GM12878 (cell line): ENCODE measurements at regions not wholly inside any gene's neighbourhood (a gene's known extent, or its start where the extent isn't known, plus 50 kb on each side); places are given as distances from the start of the nearest gene placed in this dataset.

Experiments
- ATAC-seq: fragments of 200-7000 bp; cut with Tn5 transposase; 3 replicates; pipeline ENCODE4 v1.9.1; 2020; ENCODE audit warnings: mild to moderate bottlenecking, moderate library complexity
- BruUV-seq: library from RNA; stranded (reverse); fragments of 400-500 nt; replicated peaks from 2 replicates; lab custom pipeline; 2021; lab: Mats Ljungman, UMichigan
- CTCF ChIA-PET: fragments of 300-600 bp; sonication (Branson Sonifier 250); formaldehyde crosslinking; extraction: SDS; loops from one replicate; lab custom pipeline; 2021; ENCODE audit warnings: inconsistent platforms; lab: Yijun Ruan, JAX
- POLR2A ChIA-PET: fragments of 350-600 bp; formaldehyde crosslinking; extraction: SDS; loops from one replicate; lab custom pipeline; 2021; ENCODE audit warnings: inconsistent platforms; lab: Charles Lee
- RAD21 ChIA-PET: fragments of 300-600 bp; sonication (Branson Sonifier 250); formaldehyde crosslinking; loops from one replicate; lab custom pipeline; 2023; ENCODE audit warnings: antibody characterized with exemption; ENCODE audit not compliant: unreplicated experiment; lab: Charles Lee
- SMC1A ChIA-PET: fragments of 300-600 bp; sonication (Branson Sonifier 250); formaldehyde crosslinking; loops from one replicate; lab custom pipeline; 2023; ENCODE audit not compliant: unreplicated experiment, uncharacterized antibody; lab: Charles Lee
- DNase-seq: peaks from one replicate; pipeline ENCODE4 v3.0.0-alpha.2; 2011; ENCODE audit warnings: low read depth, low spot score
- FAIRE-seq: peaks from 3 replicates; lab custom pipeline; 2011; peaks lifted over from hg19 to GRCh38; lab: Jason Lieb, UNC
- H2AFZ ChIP-seq: 2 replicates; pipeline ENCODE4 v1.6.0; 2011; ENCODE audit warnings: low read depth, low read length, control low read depth; ENCODE audit not compliant: control insufficient read depth
- H3K27ac ChIP-seq: 2 replicates; pipeline ENCODE4 v1.5.1; 2011; ENCODE audit warnings: control low read depth; ENCODE audit not compliant: control insufficient read depth, insufficient read depth
- H3K27me3 ChIP-seq, 2 experiments: replicated peaks in 1 of 2; 2 replicates each; pipeline versions ENCODE4 v1.6.0 to v1.6.1; 2011; ENCODE audit warnings: low read length in 1 of 2; ENCODE audit not compliant: control insufficient read depth in 2 of 2, insufficient read depth in 2 of 2
- H3K36me3 ChIP-seq, 2 experiments: 2 replicates each; pipeline ENCODE4 v1.5.1; 2011; ENCODE audit warnings: low read length in 1 of 2; ENCODE audit not compliant: control insufficient read depth in 2 of 2, insufficient read depth in 2 of 2
- H3K4me1 ChIP-seq: 2 replicates; pipeline ENCODE4 v1.6.1; 2011; ENCODE audit warnings: mild to moderate bottlenecking, low read length, moderate library complexity, mixed read lengths; ENCODE audit not compliant: control insufficient read depth, insufficient read depth
- H3K4me2 ChIP-seq: 2 replicates; pipeline ENCODE4 v1.6.0; 2011; ENCODE audit warnings: control low read depth; ENCODE audit not compliant: control insufficient read depth, insufficient read depth
- H3K4me3 ChIP-seq: fragments of 200-600 bp; sonication (generic); 2 replicates; pipeline ENCODE4 v1.5.1; 2016
- H3K79me2 ChIP-seq: 2 replicates; pipeline ENCODE4 v1.6.0; 2011; ENCODE audit warnings: low read length; ENCODE audit not compliant: control insufficient read depth, insufficient read depth
- H3K9ac ChIP-seq: 2 replicates; pipeline ENCODE4 v1.8.0; 2011; ENCODE audit warnings: low read length, control low read depth, mixed read lengths; ENCODE audit not compliant: control insufficient read depth, insufficient read depth
- H3K9me3 ChIP-seq: replicated peaks from 3 replicates; pipeline ENCODE4 v1.5.1; 2011; ENCODE audit warnings: mild to moderate bottlenecking, low read length; ENCODE audit not compliant: control insufficient read depth, insufficient read depth
- H4K20me1 ChIP-seq: 2 replicates; pipeline ENCODE4 v1.6.0; 2011; ENCODE audit not compliant: control insufficient read depth, insufficient read depth
- ATF7 ChIP-seq: fragments of 450-650 bp; IDR thresholded peaks from 2 replicates; pipeline ENCODE4 v1.6.1; 2016; ENCODE audit warnings: low read depth, mild to moderate bottlenecking
- BCL3 ChIP-seq: IDR thresholded peaks from 2 replicates; pipeline ENCODE4 v1.6.1; 2011; ENCODE audit warnings: borderline replicate concordance, low read depth, mild to moderate bottlenecking, moderate library complexity, low read length; ENCODE audit not compliant: insufficient read depth, poor library complexity, severe bottlenecking
- CHD4 ChIP-seq: fragments of 200-600 bp; sonication (generic); IDR thresholded peaks from 2 replicates; pipeline ENCODE4 v1.6.1; 2016; ENCODE audit warnings: mild to moderate bottlenecking
- HSF1 ChIP-seq: fragments of 150-350 bp; IDR thresholded peaks from 2 replicates; pipeline ENCODE4 v1.6.1; 2014; ENCODE audit warnings: mild to moderate bottlenecking, low read depth, low read length
- JUNB ChIP-seq: IDR thresholded peaks from 2 replicates; pipeline ENCODE4 v1.6.1; 2016; ENCODE audit warnings: antibody characterized with exemption, mild to moderate bottlenecking
- PAX8 ChIP-seq: fragments of 450-650 bp; IDR thresholded peaks from 2 replicates; pipeline ENCODE4 v1.6.1; 2017; ENCODE audit warnings: mild to moderate bottlenecking, moderate library complexity
- PBX3 ChIP-seq: IDR thresholded peaks from 2 replicates; pipeline ENCODE4 v1.6.1; 2011; ENCODE audit warnings: mild to moderate bottlenecking, low read depth, low read length, moderate library complexity; ENCODE audit not compliant: insufficient replicate concordance
- PRDM15 ChIP-seq: fragments of 450-650 bp; formaldehyde crosslinking; IDR thresholded peaks from 2 replicates; pipeline ENCODE4 v1.4.0; 2020; ENCODE audit warnings: mild to moderate bottlenecking, moderate library complexity
- RAD21 ChIP-seq: IDR thresholded peaks from 2 replicates; pipeline ENCODE4 v1.6.1; 2011; ENCODE audit warnings: mild to moderate bottlenecking, low read depth, low read length, moderate library complexity; ENCODE audit not compliant: insufficient read depth
- SKIL ChIP-seq: fragments of 450-650 bp; IDR thresholded peaks from 2 replicates; pipeline ENCODE4 v1.6.1; 2017; ENCODE audit warnings: mild to moderate bottlenecking, low read depth, inconsistent platforms; ENCODE audit not compliant: poor library complexity, severe bottlenecking
- SMC3 ChIP-seq: IDR thresholded peaks from 2 replicates; pipeline ENCODE4 v1.6.1; 2011; ENCODE audit warnings: low read length, improper control_type of control experiment, borderline replicate concordance
- TCF7 ChIP-seq: IDR thresholded peaks from 2 replicates; pipeline ENCODE4 v1.6.1; 2014; ENCODE audit warnings: antibody characterized with exemption, borderline replicate concordance
- ZBED1 ChIP-seq: IDR thresholded peaks from 2 replicates; pipeline ENCODE4 v1.6.1; 2016; ENCODE audit warnings: borderline replicate concordance
- WGBS: methylation state at CpG from one replicate; pipeline ENCODE4 v1.1.6; 2016; ENCODE audit warnings: low lambda C conversion rate; ENCODE audit not compliant: insufficient replicate concordance, insufficient coverage; ENCODE audit errors: missing lambda C conversion rate; 5-methylcytosine and 5-hydroxymethylcytosine counted together
- in situ Hi-C: fragments of 300-500 bp; cut with MboI; formaldehyde crosslinking; loops from 9 replicates; pipeline ENCODE4 v1.14.3; 2018; ENCODE audit warnings: mixed read lengths
- intact Hi-C: fragments of 100-400 bp; cut with micrococcal nuclease; formaldehyde crosslinking; loops from one replicate; pipeline ENCODE4 v1.14.2; 2022; ENCODE audit not compliant: unreplicated experiment

GRCh38 chr12:89111964-89112363, 240.3 kb downstream of the DUSP6 start:
- DNase-seq: no peak
- no peak overlapping the region for H3K27ac ChIP-seq
- ChIA-PET RAD21 (no interaction called here), SMC1A (no interaction called here), POLR2A (no interaction called here), CTCF (interaction anchor here (0.9 kb wide), 1 partner anchor 18 kb away, joined by 3 read pairs; no protein-coding TSS in a partner anchor)
- no peaks in the 10 kb centered on the region for H3K27me3 ChIP-seq
- 68% methylated on average over 2 of the region's 2 CpGs for WGBS
- H3K79me2 ChIP-seq: no peaks in the 10 kb centered on the region
- H2AFZ ChIP-seq: no peak overlapping the region
- H3K36me3 ChIP-seq: no peaks in the 10 kb centered on the region
- no peaks in the 10 kb centered on the region for H4K20me1 ChIP-seq
- H3K9ac ChIP-seq: no peak overlapping the region
- no TSS peak for BruUV-seq
- in situ Hi-C loops (no loop called here), intact Hi-C loops (no loop called here)
- no peaks in the 10 kb centered on the region for H3K4me1 ChIP-seq
- no peak for ATAC-seq
- FAIRE-seq: no peak
- no peak overlapping the region for H3K4me2 ChIP-seq
- no peak overlapping the region for H3K4me3 ChIP-seq
- H3K9me3 ChIP-seq: no peaks in the 10 kb centered on the region
- no peak for TF ChIP-seq PBX3
- TF ChIP-seq BCL3: no peak
- no peak for TF ChIP-seq SMC3
- TF ChIP-seq ZBED1: no peak
- TF ChIP-seq TCF7: no peak
- no peak for TF ChIP-seq HSF1
- no peak for TF ChIP-seq PRDM15 (CRISPR knock-in tag)
- no peak for TF ChIP-seq PAX8
- no peak for TF ChIP-seq JUNB
- TF ChIP-seq RAD21: no peak
- TF ChIP-seq ATF7: no peak
- TF ChIP-seq CHD4: no peak
- no peak for TF ChIP-seq SKIL
